SU-DHL-6 (cell line): ENCODE measurements at regions not wholly inside any gene's neighbourhood (a gene's known extent, or its start where the extent isn't known, plus 50 kb on each side); places are given as distances from the start of the nearest gene placed in this dataset.

Experiments
- H2AFZ ChIP-seq: fragments of 200-600 bp; sonication (generic); 2 replicates; pipeline ENCODE4 v1.6.1; 2014; ENCODE audit warnings: low read depth, mild to moderate bottlenecking, moderate library complexity, mixed read lengths, antibody characterized with exemption, low read length; ENCODE audit not compliant: severe bottlenecking
- H3F3A ChIP-seq: fragments of 200-600 bp; shearing (Covaris generic); 2 replicates; pipeline ENCODE4 v1.6.0; 2016; ENCODE audit warnings: antibody characterized with exemption, mild to moderate bottlenecking; ENCODE audit not compliant: insufficient read depth
- H3K27ac ChIP-seq: fragments of 200-600 bp; sonication (generic); 2 replicates; pipeline ENCODE4 v1.5.1; 2016; ENCODE audit warnings: low read depth, mild to moderate bottlenecking, low read length, moderate library complexity, mixed read lengths
- H3K27me3 ChIP-seq: fragments of 200-600 bp; sonication (generic), shearing (Covaris generic); 2 replicates; pipeline ENCODE4 v1.6.0; 2014; ENCODE audit warnings: mild to moderate bottlenecking, low read length
- H3K36me3 ChIP-seq: fragments of 200-600 bp; sonication (generic); 2 replicates; pipeline ENCODE4 v1.6.1; 2014; ENCODE audit warnings: mild to moderate bottlenecking, low read length, mixed read lengths
- H3K4me2 ChIP-seq: fragments of 300-600, 200-600 bp; shearing (Covaris generic), sonication (generic); 2 replicates; pipeline ENCODE4 v1.6.0; 2014; ENCODE audit warnings: low read length, low read depth, mild to moderate bottlenecking; ENCODE audit not compliant: poor library complexity, severe bottlenecking
- H3K4me3 ChIP-seq: fragments of 200-600 bp; sonication (generic); 2 replicates; pipeline ENCODE4 v1.5.1; 2014; ENCODE audit warnings: antibody characterized with exemption, low read length, mild to moderate bottlenecking, mixed read lengths; ENCODE audit not compliant: insufficient read depth, poor library complexity, severe bottlenecking
- H3K79me2 ChIP-seq: fragments of 200-600 bp; sonication (generic); 2 replicates; pipeline ENCODE4 v1.6.1; 2014; ENCODE audit warnings: mild to moderate bottlenecking, low read length, moderate library complexity; ENCODE audit not compliant: insufficient read depth
- H3K9ac ChIP-seq: fragments of 200-600 bp; sonication (generic); 2 replicates; pipeline ENCODE4 v1.7.0; 2014; ENCODE audit warnings: mild to moderate bottlenecking, low read length
- H3K9me2 ChIP-seq: fragments of 200-600 bp; sonication (generic); replicated peaks from 2 replicates; pipeline ENCODE4 v1.6.1; 2014; ENCODE audit warnings: low read length; ENCODE audit not compliant: insufficient read depth
- H3K9me3 ChIP-seq: fragments of 200-600 bp; sonication (generic); 2 replicates; pipeline ENCODE4 v1.6.1; 2014; ENCODE audit warnings: low read length, mixed read lengths; ENCODE audit not compliant: insufficient read depth
- H4K20me1 ChIP-seq: fragments of 200-600 bp; sonication (generic); 2 replicates; pipeline ENCODE4 v1.6.1; 2014; ENCODE audit warnings: low read depth, mild to moderate bottlenecking, antibody characterized with exemption, low read length, moderate library complexity, mixed read lengths
- EZH2phosphoT487 ChIP-seq: fragments of 200-600 bp; sonication (generic), shearing (Covaris generic); conservative IDR thresholded peaks from 2 replicates; pipeline ENCODE4 v1.6.1; 2018; ENCODE audit warnings: mild to moderate bottlenecking, antibody characterized with exemption, low read length, moderate library complexity, mixed read lengths
- TF ChIP-seq, protein P1 (sequence below): fragments of 200-600 bp; sonication (generic); IDR thresholded peaks from one replicate; pipeline ENCODE4 v1.5.1; 2017; ENCODE audit warnings: antibody characterized with exemption, mild to moderate bottlenecking, low read length, moderate library complexity; ENCODE audit not compliant: insufficient read depth, poor library complexity, severe bottlenecking

DNA sequence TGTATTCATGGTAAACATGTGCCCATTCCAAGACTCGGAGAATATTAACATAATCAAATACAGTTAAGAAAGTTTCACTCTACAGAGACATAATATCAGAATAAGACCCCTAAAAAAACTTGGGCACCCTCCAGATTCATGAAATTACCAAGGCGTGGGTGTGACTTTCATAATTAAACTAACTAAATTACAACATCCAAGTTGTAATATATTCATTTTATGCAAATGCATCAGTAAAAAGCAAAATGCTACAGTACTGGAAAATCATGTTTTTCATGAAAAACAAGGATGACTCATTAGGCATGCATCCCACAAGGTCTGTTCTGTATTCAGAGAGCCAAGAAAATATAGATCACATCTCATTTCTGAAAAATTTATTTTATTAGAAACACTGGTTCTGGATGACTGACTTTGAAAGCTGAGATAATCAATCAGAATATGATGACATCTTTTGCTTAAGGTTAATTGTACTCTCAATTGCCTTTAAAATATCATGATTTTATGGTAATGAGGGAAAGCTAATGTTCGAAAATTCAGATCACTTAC lies 248.8 kb upstream of the SMIM30 start:
- no peak overlapping the region for H3K27ac ChIP-seq
- no peaks in the 10 kb centered on the region for H3K36me3 ChIP-seq
- TF ChIP-seq EZH2phosphoT487 = no peak
- TF ChIP-seq, protein P1, sequence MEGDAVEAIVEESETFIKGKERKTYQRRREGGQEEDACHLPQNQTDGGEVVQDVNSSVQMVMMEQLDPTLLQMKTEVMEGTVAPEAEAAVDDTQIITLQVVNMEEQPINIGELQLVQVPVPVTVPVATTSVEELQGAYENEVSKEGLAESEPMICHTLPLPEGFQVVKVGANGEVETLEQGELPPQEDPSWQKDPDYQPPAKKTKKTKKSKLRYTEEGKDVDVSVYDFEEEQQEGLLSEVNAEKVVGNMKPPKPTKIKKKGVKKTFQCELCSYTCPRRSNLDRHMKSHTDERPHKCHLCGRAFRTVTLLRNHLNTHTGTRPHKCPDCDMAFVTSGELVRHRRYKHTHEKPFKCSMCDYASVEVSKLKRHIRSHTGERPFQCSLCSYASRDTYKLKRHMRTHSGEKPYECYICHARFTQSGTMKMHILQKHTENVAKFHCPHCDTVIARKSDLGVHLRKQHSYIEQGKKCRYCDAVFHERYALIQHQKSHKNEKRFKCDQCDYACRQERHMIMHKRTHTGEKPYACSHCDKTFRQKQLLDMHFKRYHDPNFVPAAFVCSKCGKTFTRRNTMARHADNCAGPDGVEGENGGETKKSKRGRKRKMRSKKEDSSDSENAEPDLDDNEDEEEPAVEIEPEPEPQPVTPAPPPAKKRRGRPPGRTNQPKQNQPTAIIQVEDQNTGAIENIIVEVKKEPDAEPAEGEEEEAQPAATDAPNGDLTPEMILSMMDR = no peak
- no peaks in the 10 kb centered on the region for H3F3A ChIP-seq
- H3K9ac ChIP-seq = no peak overlapping the region
- no peaks in the 10 kb centered on the region for H3K79me2 ChIP-seq
- H3K9me3 ChIP-seq = no peaks in the 10 kb centered on the region
- H4K20me1 ChIP-seq = no peaks in the 10 kb centered on the region
- no peaks in the 10 kb centered on the region for H3K27me3 ChIP-seq
- no peak overlapping the region for H3K4me3 ChIP-seq
- H3K9me2 ChIP-seq = no peaks in the 10 kb centered on the region
- no peak overlapping the region for H2AFZ ChIP-seq
- no peak overlapping the region for H3K4me2 ChIP-seq

DNA sequence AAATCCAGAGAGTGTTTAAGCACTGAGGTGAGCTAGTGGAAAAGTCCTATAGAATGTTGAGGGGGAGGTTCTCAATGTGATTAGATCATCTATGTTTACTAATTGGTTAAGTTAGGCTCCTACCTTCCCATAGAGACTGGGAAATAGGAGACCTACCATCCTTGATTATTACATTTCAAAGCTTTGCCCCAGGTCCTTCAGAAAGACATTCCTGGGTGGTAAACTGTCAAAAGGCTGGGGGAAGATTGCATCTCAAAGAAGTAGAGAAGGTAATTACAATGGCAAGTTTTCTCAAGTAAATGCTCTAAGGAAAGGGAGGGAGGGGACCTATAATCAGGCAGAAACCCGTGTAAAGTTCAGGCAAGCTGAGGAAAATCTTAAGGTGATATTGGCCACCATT lies 247.8 kb upstream of the SMIM30 start:
- no peak for TF ChIP-seq EZH2phosphoT487
- TF ChIP-seq, protein P1 = no peak
- Histone ChIP-seq H3K9me2 (no peaks in the 10 kb centered on the region), H3K9me3 (no peaks in the 10 kb centered on the region), H3K79me2 (no peaks in the 10 kb centered on the region), H4K20me1 (no peaks in the 10 kb centered on the region), H3K4me3 (no peak overlapping the region), H2AFZ (no peak overlapping the region), H3K27me3 (no peaks in the 10 kb centered on the region), H3K27ac (no peak overlapping the region), H3K36me3 (no peaks in the 10 kb centered on the region), H3K4me2 (no peak overlapping the region), H3F3A (no peaks in the 10 kb centered on the region), H3K9ac (no peak overlapping the region)

DNA sequence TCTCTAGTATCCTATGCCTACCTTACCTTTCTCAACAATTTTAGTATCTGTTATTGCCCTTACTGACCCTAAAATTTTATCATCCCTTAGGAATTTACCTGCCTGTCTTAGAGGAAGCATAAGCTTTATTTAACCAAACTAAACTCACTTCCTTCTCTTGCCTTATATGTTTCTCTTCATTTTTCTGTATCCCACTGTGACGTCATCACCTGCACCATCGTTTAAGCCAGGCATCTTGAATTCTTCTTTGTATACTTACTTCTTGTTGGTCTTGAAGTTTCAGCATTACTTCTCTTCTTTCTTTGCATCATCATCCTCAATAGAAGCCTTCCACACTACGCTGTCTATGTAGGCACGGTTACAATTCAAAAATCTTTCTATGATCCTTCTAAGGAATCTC lies 231.0 kb upstream of the SMIM30 start:
- H3K27ac ChIP-seq = no peak overlapping the region
- TF ChIP-seq, protein P1 = no peak
- TF ChIP-seq EZH2phosphoT487 = no peak
- H3K4me2 ChIP-seq = no peak overlapping the region
- no peak overlapping the region for H3K9ac ChIP-seq
- no peaks in the 10 kb centered on the region for H3F3A ChIP-seq
- no peaks in the 10 kb centered on the region for H3K36me3 ChIP-seq
- H2AFZ ChIP-seq = no peak overlapping the region
- H3K27me3 ChIP-seq = no peaks in the 10 kb centered on the region
- H3K9me2 ChIP-seq = no peaks in the 10 kb centered on the region
- H3K79me2 ChIP-seq = no peaks in the 10 kb centered on the region
- H3K9me3 ChIP-seq = no peaks in the 10 kb centered on the region
- no peak overlapping the region for H3K4me3 ChIP-seq
- H4K20me1 ChIP-seq = no peaks in the 10 kb centered on the region
